GM10266 (cell line): ENCODE measurements at regions not wholly inside any gene's neighbourhood (a gene's known extent, or its start where the extent isn't known, plus 50 kb on each side); places are given as distances from the start of the nearest gene placed in this dataset.

Source experiments
- DNase-seq: peaks from one replicate; pipeline ENCODE4 v3.0.0; 2012; ENCODE audit errors: extremely low spot score
- TF ChIP-seq, protein P1 (sequence below): IDR thresholded peaks from 2 replicates; pipeline ENCODE4 v1.5.1; 2012; ENCODE audit warnings: mild to moderate bottlenecking, low read depth; ENCODE audit not compliant: control insufficient read depth, insufficient read depth; ENCODE audit errors: missing control alignments

DNA sequence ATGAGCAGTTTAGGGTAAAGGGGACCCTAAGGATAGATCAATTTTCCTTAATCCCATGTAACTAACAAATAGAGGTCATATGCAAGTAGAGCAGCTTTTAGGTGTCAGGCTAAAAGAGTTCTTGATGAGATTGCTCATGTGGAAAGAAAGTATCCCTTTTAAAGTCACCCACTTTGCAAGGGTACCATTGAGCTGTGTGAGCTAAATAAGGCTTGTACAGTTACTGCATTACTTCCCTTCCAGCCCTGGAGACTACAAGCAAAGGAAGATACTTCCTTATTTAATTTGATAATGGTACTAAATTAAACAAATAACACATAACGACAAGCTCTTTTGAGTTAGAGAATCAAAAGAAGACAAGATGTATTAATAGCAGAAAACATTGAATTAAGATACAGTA, 191.7 kb downstream of the TMX1 start:
- DNase-seq = no peak
- TF ChIP-seq, protein P1, sequence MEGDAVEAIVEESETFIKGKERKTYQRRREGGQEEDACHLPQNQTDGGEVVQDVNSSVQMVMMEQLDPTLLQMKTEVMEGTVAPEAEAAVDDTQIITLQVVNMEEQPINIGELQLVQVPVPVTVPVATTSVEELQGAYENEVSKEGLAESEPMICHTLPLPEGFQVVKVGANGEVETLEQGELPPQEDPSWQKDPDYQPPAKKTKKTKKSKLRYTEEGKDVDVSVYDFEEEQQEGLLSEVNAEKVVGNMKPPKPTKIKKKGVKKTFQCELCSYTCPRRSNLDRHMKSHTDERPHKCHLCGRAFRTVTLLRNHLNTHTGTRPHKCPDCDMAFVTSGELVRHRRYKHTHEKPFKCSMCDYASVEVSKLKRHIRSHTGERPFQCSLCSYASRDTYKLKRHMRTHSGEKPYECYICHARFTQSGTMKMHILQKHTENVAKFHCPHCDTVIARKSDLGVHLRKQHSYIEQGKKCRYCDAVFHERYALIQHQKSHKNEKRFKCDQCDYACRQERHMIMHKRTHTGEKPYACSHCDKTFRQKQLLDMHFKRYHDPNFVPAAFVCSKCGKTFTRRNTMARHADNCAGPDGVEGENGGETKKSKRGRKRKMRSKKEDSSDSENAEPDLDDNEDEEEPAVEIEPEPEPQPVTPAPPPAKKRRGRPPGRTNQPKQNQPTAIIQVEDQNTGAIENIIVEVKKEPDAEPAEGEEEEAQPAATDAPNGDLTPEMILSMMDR = no peak

DNA sequence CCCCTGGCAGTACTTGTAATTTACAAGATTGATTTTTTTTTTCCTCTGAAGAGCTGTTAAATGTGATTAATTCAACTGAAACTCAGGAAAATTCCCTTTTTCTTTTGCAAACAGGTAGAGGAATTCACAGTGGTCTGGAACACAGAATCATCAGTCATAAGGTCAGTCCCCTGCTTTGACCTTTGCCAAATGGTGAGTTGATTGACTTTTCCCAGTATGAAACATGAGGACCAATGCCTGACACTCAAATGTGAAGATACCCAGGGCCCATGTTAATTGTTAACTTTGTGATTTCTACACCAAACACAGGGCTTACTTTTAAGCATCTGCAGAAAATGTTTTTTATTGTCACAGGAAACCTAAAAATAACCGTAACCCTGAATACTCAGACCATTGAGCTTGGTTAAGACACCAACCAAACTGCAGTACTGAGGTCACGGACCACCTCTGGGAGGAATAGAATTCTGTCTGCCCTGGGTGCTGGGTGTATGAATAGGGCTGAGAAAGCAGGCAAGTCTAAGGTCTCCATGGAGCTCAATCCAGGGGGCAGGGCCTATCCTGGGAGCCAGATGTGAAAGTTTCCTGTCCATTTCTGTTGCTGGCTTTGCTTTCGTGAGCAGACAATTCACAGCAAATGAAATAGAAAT, 192.4 kb downstream of the TMX1 start:
- TF ChIP-seq, protein P1 = no peak
- DNase-seq = no peak

DNA sequence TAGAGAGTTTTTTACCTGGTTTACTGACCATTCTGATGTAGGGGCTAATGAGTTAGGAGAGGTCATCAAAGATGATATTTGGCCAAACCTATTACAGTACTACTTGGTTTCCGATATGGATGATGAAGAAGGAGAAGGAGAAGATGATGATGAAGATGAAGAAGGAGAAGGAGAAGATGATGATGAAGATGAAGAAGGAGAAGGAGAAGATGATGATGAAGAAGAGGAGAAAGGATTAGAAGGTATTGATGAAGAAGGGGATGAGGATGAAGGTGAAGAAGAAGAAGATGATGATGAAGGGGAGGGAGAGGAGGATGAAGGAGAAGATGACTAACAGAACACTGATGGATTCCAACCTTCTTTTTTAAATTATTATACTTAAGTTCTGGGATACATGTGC, 196.6 kb downstream of the TMX1 start:
- TF ChIP-seq, protein P1 = no peak

DNA sequence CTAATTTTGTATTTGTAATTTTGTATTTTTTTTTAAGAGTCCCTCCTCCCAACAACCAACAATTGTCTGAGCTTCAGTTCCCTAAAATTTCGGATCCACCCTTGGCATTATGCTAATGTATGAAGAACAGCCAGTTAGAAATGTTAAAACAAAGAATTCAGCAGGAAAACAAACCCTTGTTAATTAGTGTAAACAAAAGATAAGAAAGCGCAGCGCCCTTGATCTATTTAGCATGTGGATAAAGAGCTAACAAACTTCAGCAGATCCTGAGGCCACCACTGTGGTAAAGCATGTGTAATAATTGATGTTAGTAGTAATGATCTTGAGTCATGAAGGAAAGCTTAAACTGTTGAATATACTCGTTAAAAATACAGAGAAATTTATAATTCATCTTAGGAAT, 199.8 kb downstream of the TMX1 start:
- DNase-seq = no peak
- TF ChIP-seq, protein P1 = no peak

More for the DNA sequence above, 196.6 kb downstream of the TMX1 start:
- DNase-seq = no peak

DNA sequence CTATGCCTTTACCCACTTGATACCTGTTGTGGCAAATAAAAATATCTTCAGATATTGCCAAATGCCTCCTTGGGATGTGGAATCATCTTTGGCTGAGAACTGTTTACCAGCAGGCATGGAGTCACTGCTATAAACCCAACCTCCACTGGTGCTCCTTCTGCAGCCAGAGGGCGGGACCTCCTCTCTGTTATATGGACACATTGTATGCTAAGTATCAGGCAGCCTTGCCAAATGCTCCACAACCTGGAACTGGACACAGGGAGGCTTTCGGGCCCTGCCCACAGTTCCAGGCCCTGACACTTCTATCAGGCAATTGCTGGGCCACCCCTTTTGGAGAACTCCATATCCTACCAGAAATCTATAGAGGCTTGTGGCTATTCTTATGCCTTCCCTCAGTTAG, 201.0 kb downstream of the TMX1 start:
- no peak for DNase-seq
- TF ChIP-seq, protein P1 = no peak

DNA sequence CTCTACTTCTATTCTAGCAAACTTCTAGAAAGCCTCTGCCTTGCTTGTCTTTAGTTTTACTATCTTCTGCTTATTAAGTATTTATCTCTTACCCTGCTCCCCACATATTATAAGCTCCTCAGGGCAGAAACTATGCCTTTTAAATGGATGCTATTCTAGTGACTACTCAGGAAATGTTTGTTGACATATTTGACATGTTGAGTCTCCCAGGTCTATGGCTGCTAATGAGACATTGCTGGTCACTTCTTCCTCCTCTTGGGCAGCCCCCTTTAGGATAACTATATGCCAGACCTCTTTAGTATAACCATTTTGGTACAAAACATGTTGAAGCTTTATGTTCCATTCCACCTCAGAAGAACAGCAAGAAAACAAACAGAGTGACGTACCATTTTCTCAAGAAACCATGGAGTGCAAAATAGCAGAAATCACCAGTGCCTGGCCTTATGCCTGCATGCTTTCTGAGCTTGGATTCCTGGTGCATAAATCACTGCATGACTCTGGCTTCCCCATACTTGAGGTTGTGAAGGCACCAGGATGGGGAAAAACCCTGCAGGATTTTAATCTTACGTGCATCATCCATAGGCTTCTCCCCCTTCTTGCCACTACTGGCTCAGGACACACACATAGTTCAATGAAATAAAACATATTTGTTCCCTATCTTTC, 202.6 kb downstream of the TMX1 start:
- no peak for DNase-seq
- TF ChIP-seq, protein P1 = no peak
